ENCODE measurements at regions not wholly inside any gene's neighbourhood (a gene's known extent, or its start where the extent isn't known, plus 50 kb on each side); places are given as distances from the start of the nearest gene placed in this dataset.

DNA sequence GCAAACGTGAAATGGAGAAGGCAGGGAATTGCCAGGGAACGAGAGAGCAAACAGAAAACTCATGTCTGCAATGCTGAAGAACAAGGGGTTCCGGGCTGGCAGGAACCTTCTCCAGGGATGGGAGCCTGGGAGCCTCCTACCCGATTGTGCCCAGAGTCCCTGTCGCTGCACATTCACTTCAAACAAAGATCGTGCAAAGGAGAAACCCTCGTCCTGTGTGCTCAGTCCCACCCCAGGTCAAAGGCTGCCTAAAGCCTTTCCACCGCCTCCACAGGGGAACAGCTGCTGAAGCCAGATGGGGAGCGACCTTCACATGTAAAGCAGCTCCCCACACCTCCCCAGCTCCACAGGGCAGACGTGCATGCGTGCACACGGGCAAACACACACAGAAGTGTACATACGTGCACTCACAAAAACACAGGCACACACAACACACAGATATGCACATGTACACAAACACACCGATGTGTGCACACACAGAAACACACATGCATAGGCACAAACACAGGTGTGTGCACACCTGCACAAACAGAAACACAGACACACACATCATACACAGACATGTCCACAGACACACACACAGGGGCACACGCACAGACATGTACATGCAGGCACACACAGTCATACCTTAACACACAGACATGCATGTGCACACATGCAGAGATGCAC is 460.1 kb upstream of the SALL3 start:
- H3K9me3 ChIP-seq (ENCODE audit: low read depth, low read length, poor library complexity, severe bottlenecking) = peaks cover 12% of the 10 kb centered on the region
- no TSS peak for BruUV-seq (replicated peaks)
- intact Hi-C loops (cut with micrococcal nuclease; ENCODE audit: unreplicated experiment) = no loop called here
- H3K36me3 ChIP-seq (ENCODE audit: insufficient read depth, low read length, poor library complexity, severe bottlenecking) = no peaks in the 10 kb centered on the region
- CTCF ChIA-PET = no interaction called here
- POLR2A ChIA-PET (ENCODE audit: low non-redundant PET) = no interaction called here
- TF ChIP-seq EZH2 (IDR thresholded peaks at IDR 0.05; ENCODE audit: borderline replicate concordance, low read depth, low read length, poor library complexity, severe bottlenecking) = no peak
- TF ChIP-seq, protein P1, sequence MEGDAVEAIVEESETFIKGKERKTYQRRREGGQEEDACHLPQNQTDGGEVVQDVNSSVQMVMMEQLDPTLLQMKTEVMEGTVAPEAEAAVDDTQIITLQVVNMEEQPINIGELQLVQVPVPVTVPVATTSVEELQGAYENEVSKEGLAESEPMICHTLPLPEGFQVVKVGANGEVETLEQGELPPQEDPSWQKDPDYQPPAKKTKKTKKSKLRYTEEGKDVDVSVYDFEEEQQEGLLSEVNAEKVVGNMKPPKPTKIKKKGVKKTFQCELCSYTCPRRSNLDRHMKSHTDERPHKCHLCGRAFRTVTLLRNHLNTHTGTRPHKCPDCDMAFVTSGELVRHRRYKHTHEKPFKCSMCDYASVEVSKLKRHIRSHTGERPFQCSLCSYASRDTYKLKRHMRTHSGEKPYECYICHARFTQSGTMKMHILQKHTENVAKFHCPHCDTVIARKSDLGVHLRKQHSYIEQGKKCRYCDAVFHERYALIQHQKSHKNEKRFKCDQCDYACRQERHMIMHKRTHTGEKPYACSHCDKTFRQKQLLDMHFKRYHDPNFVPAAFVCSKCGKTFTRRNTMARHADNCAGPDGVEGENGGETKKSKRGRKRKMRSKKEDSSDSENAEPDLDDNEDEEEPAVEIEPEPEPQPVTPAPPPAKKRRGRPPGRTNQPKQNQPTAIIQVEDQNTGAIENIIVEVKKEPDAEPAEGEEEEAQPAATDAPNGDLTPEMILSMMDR (conservative IDR thresholded peaks at IDR 0.05; ENCODE audit: low read depth, low read length) = no peak
- H3K27ac ChIP-seq (ENCODE audit: low read depth, low read length, poor library complexity, severe bottlenecking) = no peak overlapping the region
- DNase-seq (ENCODE audit: low spot score) = no peak
- no peaks in the 10 kb centered on the region for H3K4me1 ChIP-seq (ENCODE audit: insufficient read depth, low read length, poor library complexity, severe bottlenecking)
- no peak overlapping the region for H3K4me3 ChIP-seq (ENCODE audit: low read depth, low read length, poor library complexity, severe bottlenecking)
- no peaks in the 10 kb centered on the region for H3K27me3 ChIP-seq (replicated peaks; ENCODE audit: insufficient read depth, low read depth, low read length, poor library complexity)

DNA sequence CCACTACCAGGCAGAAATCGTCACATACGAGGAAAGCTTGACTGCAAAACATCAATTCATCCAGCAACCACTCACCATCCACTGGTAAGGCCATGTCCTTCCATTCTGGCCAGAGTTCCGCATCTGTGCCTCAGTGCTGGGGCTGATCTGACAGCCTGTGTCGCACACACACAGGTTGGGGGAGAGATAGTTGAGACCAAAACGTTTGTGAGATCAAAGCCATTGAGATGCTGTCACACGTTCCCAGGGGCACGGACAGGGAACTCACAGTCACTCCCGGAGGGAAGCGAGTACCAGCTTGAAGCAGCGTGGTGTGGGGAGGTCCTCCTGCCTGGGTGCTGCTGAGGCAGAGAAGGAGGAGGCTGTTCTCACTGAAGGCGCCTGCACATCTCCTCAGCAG is 458.5 kb upstream of the SALL3 start:
- BruUV-seq (replicated peaks) = no TSS peak
- no peak for DNase-seq (ENCODE audit: low spot score)
- intact Hi-C loops (cut with micrococcal nuclease; ENCODE audit: unreplicated experiment) = no loop called here
- CTCF ChIA-PET = no interaction called here
- Histone ChIP-seq H3K27me3 (replicated peaks; ENCODE audit: insufficient read depth, low read depth, low read length, poor library complexity) (no peaks in the 10 kb centered on the region), H3K4me3 (ENCODE audit: low read depth, low read length, poor library complexity, severe bottlenecking) (no peak overlapping the region), H3K36me3 (ENCODE audit: insufficient read depth, low read length, poor library complexity, severe bottlenecking) (no peaks in the 10 kb centered on the region), H3K4me1 (ENCODE audit: insufficient read depth, low read length, poor library complexity, severe bottlenecking) (no peaks in the 10 kb centered on the region), H3K27ac (ENCODE audit: low read depth, low read length, poor library complexity, severe bottlenecking) (no peak overlapping the region), H3K9me3 (ENCODE audit: low read depth, low read length, poor library complexity, severe bottlenecking) (peaks cover 12% of the 10 kb centered on the region)
- TF ChIP-seq, protein P1 (conservative IDR thresholded peaks at IDR 0.05; ENCODE audit: low read depth, low read length) = no peak
- TF ChIP-seq EZH2 (IDR thresholded peaks at IDR 0.05; ENCODE audit: borderline replicate concordance, low read depth, low read length, poor library complexity, severe bottlenecking) = no peak
- POLR2A ChIA-PET (ENCODE audit: low non-redundant PET) = no interaction called here

- no peaks in the 10 kb centered on the region for H3K4me1 ChIP-seq (ENCODE audit: insufficient read depth, low read length, poor library complexity, severe bottlenecking)
- CTCF ChIA-PET = no interaction called here
- no peak for DNase-seq (ENCODE audit: low spot score)
- BruUV-seq (replicated peaks) = no TSS peak
- POLR2A ChIA-PET (ENCODE audit: low non-redundant PET) = no interaction called here
- H3K36me3 ChIP-seq (ENCODE audit: insufficient read depth, low read length, poor library complexity, severe bottlenecking) = no peaks in the 10 kb centered on the region
- H3K27me3 ChIP-seq (replicated peaks; ENCODE audit: insufficient read depth, low read depth, low read length, poor library complexity) = no peaks in the 10 kb centered on the region
- no peak overlapping the region for H3K27ac ChIP-seq (ENCODE audit: low read depth, low read length, poor library complexity, severe bottlenecking)
- no peak for TF ChIP-seq EZH2 (IDR thresholded peaks at IDR 0.05; ENCODE audit: borderline replicate concordance, low read depth, low read length, poor library complexity, severe bottlenecking)
- TF ChIP-seq, protein P1 (conservative IDR thresholded peaks at IDR 0.05; ENCODE audit: low read depth, low read length) = no peak
- intact Hi-C loops (cut with micrococcal nuclease; ENCODE audit: unreplicated experiment) = no loop called here
- H3K9me3 ChIP-seq (ENCODE audit: low read depth, low read length, poor library complexity, severe bottlenecking) = peaks cover 12% of the 10 kb centered on the region
- H3K4me3 ChIP-seq (ENCODE audit: low read depth, low read length, poor library complexity, severe bottlenecking) = no peak overlapping the region
These were observed 457.9 kb upstream of the SALL3 start for GRCh38 chr18:78521744-78522143.
